ENCODE measurements at regions not wholly inside any gene's neighbourhood (a gene's known extent, or its start where the extent isn't known, plus 50 kb on each side); places are given as distances from the start of the nearest gene placed in this dataset.

DNA sequence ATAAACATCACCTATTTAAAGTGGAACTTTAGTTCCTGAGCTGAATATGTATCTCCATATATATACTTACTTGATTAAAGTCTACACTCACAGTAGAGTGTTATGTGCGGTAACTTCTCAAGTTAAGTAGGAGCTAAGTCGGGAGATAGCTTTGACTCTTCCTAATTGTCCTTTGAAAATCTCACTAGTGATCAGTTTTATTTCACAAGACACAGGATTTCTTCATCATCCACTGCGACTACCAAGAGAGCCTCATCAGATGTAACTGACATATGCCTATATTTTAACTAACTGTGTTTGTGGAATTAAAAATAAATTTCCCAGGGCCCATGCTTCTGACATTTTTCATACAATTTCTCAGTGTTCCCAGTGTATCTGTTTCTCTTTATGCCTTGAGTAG, 1664.0 kb downstream of the EFNB2 start:
- no peaks in the 10 kb centered on the region for H3K36me3 ChIP-seq
- whole genome bisulfite sequencing, 2 donors: 90 to 91% methylated on average over 3 of the region's 3 CpGs
- DNase-seq: no peak
- TF ChIP-seq EP300 (IDR thresholded peaks at IDR 0.05) (no peak), POLR2AphosphoS5 (IDR thresholded peaks at IDR 0.05) (no peak), POLR2A (IDR thresholded peaks at IDR 0.05) (no peak)
- TF ChIP-seq, protein P1, sequence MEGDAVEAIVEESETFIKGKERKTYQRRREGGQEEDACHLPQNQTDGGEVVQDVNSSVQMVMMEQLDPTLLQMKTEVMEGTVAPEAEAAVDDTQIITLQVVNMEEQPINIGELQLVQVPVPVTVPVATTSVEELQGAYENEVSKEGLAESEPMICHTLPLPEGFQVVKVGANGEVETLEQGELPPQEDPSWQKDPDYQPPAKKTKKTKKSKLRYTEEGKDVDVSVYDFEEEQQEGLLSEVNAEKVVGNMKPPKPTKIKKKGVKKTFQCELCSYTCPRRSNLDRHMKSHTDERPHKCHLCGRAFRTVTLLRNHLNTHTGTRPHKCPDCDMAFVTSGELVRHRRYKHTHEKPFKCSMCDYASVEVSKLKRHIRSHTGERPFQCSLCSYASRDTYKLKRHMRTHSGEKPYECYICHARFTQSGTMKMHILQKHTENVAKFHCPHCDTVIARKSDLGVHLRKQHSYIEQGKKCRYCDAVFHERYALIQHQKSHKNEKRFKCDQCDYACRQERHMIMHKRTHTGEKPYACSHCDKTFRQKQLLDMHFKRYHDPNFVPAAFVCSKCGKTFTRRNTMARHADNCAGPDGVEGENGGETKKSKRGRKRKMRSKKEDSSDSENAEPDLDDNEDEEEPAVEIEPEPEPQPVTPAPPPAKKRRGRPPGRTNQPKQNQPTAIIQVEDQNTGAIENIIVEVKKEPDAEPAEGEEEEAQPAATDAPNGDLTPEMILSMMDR (IDR thresholded peaks at IDR 0.05): no peak
- intact Hi-C loops (cut with DNase I): no loop called here
- no peaks in the 10 kb centered on the region for H3K4me1 ChIP-seq
- H3K9me3 ChIP-seq: no peaks in the 10 kb centered on the region
- no peak overlapping the region for H3K27ac ChIP-seq
- H3K27me3 ChIP-seq: no peaks in the 10 kb centered on the region
- H3K4me3 ChIP-seq: no peak overlapping the region

DNA sequence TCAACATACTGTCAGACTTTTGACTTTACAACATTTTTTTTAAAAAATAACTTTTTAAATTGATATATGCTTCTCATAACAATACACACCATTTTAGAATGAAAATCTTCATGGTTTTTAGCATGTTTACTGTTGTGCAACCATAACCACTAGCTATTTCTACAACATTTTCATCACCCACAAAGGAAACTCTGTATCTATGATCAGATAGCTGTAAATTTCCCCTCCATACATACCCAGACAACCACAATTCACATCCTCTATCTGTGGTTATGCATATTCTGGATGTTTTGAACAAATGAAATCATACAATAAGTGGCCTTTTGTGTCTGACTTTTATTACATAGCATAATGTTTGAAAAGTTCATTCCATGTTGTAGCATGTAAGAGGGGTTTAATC, 1666.0 kb downstream of the EFNB2 start:
- no peak for TF ChIP-seq POLR2AphosphoS5 (IDR thresholded peaks at IDR 0.05)
- no peak for TF ChIP-seq POLR2A (IDR thresholded peaks at IDR 0.05)
- no peak for TF ChIP-seq EP300 (IDR thresholded peaks at IDR 0.05)
- TF ChIP-seq, protein P1 (IDR thresholded peaks at IDR 0.05): no peak
- H3K36me3 ChIP-seq: no peaks in the 10 kb centered on the region
- H3K27ac ChIP-seq: no peak overlapping the region
- no peaks in the 10 kb centered on the region for H3K27me3 ChIP-seq
- intact Hi-C loops (cut with DNase I): no loop called here
- no peaks in the 10 kb centered on the region for H3K9me3 ChIP-seq
- H3K4me1 ChIP-seq: no peaks in the 10 kb centered on the region
- no peak overlapping the region for H3K4me3 ChIP-seq
- DNase-seq: no peak

DNA sequence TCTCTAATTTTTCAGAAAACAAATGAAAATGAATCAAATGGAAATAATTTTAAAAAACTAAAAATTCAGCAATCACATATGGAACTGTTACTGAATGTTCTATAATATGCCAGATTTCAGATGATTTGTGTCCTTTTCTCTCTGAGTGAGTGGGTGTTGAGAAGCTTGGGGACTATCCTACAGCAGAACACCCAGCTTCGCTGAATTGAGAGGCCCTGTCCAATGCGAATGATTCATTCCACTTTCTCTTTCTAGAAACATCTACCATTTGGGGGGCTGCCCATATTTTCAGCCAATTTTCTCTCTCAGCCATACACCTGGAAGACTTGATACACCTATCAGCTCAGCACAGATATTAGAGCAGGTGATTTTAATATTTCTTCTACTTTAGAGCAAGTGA, 1666.7 kb downstream of the EFNB2 start:
- DNase-seq: no peak
- intact Hi-C loops (cut with DNase I): no loop called here
- Histone ChIP-seq H3K27me3 (no peaks in the 10 kb centered on the region), H3K4me3 (no peak overlapping the region), H3K36me3 (no peaks in the 10 kb centered on the region), H3K27ac (no peak overlapping the region), H3K9me3 (no peaks in the 10 kb centered on the region), H3K4me1 (no peaks in the 10 kb centered on the region)
- WGBS, 2 donors: 91 to 95% methylated on average over 2 of the region's 2 CpGs
- TF ChIP-seq POLR2A (IDR thresholded peaks at IDR 0.05) (no peak), EP300 (IDR thresholded peaks at IDR 0.05) (no peak), POLR2AphosphoS5 (IDR thresholded peaks at IDR 0.05) (no peak)
- TF ChIP-seq, protein P1 (IDR thresholded peaks at IDR 0.05): no peak

DNA sequence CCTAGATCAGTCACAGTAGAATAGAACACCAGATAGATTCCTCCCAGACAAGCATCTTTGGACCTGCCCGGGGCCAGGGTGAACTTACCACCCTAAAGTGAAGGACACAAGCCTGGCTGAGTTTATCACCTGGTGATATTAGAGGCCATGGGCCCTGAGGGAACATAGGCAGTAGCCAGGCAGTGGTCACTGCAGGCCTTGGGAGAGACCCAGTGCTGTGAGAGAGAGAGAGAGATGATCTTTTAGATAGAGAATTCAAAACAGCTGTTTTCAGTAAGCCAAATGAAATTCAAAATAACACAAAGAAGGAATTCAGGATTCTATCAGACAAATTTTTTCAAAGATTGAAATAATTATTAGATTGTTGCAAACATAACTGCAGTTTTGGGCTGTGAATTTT, 1679.9 kb downstream of the EFNB2 start:
- no peaks in the 10 kb centered on the region for H3K27me3 ChIP-seq
- H3K4me1 ChIP-seq: no peaks in the 10 kb centered on the region
- intact Hi-C loops (cut with DNase I): no loop called here
- peaks cover 0 to 5% (median 0%) of the 10 kb centered on the region in 4 donors for H3K9me3 ChIP-seq
- H3K4me3 ChIP-seq: no peak overlapping the region
- no peak overlapping the region for H3K27ac ChIP-seq
- 85 to 91% methylated on average over 1 of the region's 1 CpG for WGBS, 2 donors
- no peaks in the 10 kb centered on the region for H3K36me3 ChIP-seq
- TF ChIP-seq POLR2AphosphoS5 (IDR thresholded peaks at IDR 0.05) (no peak), EP300 (IDR thresholded peaks at IDR 0.05) (no peak), POLR2A (IDR thresholded peaks at IDR 0.05) (no peak)
- TF ChIP-seq, protein P1 (IDR thresholded peaks at IDR 0.05): no peak
- DNase-seq: no peak

DNA sequence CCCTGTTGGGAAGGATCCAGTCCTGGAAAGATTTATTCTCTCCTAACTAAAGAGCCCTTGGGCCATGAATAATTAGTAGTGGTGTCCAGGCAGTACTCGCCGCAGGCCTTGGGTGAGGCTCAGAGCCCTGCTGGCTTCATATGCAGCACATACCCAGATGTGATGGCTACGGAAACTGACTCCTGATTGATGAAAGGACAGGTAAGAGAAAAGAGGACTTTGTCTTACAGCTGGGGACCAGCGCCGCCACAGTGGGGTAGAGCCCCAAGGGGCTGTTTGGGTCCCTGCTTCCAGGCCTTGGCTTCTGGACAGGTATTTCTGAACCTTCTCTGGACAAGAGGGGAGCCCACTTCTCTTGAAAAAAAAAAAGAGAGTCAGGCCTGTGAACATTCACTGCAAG, 1680.8 kb downstream of the EFNB2 start:
- H3K4me1 ChIP-seq: no peaks in the 10 kb centered on the region
- intact Hi-C loops (cut with DNase I): no loop called here
- H3K27me3 ChIP-seq: no peaks in the 10 kb centered on the region
- WGBS, 2 donors: 96 to 97% methylated on average over 5 of the region's 5 CpGs
- H3K4me3 ChIP-seq: no peak overlapping the region
- H3K9me3 ChIP-seq: peaks cover 0 to 5% (median 0%) of the 10 kb centered on the region in 4 donors
- H3K27ac ChIP-seq: no peak overlapping the region
- no peak for DNase-seq
- H3K36me3 ChIP-seq: no peaks in the 10 kb centered on the region
- TF ChIP-seq POLR2AphosphoS5 (IDR thresholded peaks at IDR 0.05) (no peak), EP300 (IDR thresholded peaks at IDR 0.05) (no peak), POLR2A (IDR thresholded peaks at IDR 0.05) (no peak)
- TF ChIP-seq, protein P1 (IDR thresholded peaks at IDR 0.05): no peak
